GM21447 (cell line): ENCODE measurements at regions not wholly inside any gene's neighbourhood (a gene's known extent, or its start where the extent isn't known, plus 50 kb on each side); places are given as distances from the start of the nearest gene placed in this dataset.

Experiments used
- ATAC-seq: cut with Tn5 transposase; IDR thresholded peaks from one replicate; pipeline ENCODE4 v1.9.1; 2021; ENCODE audit not compliant: unreplicated experiment

DNA sequence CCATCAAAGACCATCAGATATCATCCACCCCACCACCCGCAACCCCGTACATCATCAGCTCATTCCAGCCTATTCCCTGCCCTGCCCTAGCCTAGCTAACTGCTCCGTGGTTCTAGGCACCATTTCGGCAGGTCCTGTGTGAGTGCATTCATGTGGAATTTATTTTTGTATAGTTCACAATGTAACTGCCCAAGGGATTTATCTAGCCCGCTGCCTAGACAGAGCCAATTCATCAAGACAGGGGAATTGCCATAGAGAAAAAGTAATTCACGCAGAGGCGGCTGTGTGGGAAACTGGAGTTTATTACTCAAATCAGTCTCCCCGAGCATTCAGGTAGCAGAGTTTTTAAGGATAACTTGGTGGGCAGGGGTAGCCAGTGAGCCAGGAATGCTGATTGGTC is 109.2 kb upstream of the UBL3 start:
- ATAC-seq: no peak

DNA sequence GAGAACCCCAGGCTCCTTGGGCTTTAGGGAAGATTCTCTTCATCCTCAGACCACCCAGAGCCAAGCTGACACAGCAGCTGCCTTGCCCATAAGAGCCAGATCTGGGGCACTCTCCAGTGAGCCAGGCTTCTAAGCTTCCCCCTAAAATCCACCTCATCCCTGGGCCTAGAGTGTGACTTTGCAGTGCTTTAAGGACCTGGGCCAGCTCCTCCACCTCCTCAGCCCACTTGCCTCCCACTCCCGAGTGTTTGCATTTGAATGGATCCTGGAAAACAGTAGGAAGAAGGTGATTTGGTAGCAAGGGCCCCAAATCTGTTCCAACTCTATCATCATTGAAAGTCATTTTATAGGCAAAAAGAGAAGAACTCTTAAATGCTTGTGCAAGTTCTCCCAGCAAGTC is 108.7 kb upstream of the UBL3 start:
- ATAC-seq: no peak

DNA sequence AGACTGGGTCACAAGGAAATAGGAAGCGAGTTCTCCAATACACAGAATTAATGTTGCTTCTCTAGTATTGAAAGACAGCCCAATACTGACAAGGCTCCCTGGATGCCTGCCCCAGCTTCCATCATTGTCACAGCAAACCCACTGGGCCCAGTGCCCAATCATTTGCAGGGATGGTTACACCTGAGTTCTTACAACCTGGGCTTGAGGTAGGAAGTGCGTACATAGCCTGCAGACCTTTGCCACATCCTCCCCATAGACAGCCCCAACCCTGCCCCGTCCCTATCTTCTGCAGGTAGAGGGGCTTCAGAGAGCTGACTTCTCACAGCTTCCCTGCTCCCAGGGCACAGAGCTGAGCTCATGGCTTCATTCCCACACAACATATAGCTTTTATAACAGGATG is 108.1 kb upstream of the UBL3 start:
- ATAC-seq: no peak

DNA sequence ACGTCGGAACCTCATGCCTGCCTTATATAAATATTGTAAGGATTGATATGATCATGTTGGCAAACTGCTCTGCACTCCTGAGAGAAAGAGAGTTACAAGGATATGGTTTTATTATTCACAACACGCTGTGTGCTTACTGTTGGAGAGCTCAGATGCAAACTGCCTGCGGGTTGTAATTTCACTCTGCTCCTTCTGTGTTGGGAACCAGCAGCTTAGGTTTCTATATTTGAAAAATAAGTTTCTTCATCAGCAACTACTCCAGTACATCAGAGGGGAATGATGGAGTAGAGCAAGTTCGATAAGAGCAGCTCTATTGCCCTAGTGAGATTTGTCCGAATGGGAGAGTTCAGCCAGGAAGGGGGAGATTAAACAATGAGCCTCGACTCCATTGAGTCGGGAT is 106.9 kb upstream of the UBL3 start:
- ATAC-seq: no peak

DNA sequence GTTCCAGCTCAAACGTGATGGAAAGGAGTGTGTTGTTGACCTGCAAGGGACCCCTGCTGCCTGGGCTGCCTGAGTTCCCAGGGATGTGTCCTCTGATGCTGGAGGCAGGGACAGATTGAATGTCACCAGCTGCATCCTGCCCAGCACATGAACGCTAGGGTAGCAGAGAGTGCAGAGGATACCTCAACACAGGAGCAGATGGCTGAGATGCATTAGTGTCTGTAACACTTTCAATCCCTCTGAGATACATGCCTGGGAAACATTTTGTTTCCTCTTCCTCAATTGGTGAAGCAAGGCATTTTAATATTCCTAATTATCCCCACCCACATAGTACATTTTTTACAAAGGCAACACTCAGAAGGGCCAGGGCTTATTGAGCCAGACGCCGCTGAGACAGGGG is 106.4 kb upstream of the UBL3 start:
- ATAC-seq: no peak

DNA sequence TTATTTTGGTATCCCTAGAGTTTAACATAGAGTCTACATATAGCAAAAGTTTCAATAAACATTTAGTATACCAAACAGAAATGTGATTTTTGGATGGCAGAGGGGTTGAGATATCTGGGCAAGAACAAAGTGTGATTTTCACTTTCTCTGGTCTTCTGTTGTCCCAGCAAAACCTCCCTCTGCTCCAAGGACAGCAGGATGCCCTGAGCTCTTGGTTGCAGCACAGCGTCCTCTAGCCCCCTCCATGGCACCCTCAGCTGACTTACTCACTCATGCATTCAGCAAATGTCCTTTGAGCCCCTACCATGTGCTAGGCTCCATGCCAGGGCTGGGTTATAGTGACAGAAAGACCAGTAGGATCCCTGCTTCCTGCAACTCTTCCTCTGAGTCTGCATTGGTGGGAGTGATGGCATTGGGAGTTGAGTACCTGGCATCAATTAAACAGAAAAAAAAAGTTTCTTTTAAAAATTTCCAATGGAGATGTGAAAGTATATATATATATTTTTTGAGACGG is 104.8 kb upstream of the UBL3 start:
- no peak for ATAC-seq

- ATAC-seq: no peak
Observed at GRCh38 chr13:29954082-29955028, 103.9 kb upstream of the UBL3 start.

GRCh38 chr13:29953542-29953941 is 103.1 kb upstream of the UBL3 start:
- no peak for ATAC-seq

GRCh38 chr13:29952245-29952644 is 101.8 kb upstream of the UBL3 start:
- no peak for ATAC-seq

- ATAC-seq: no peak
Observed at GRCh38 chr13:29948791-29949190, 98.4 kb upstream of the UBL3 start.

DNA sequence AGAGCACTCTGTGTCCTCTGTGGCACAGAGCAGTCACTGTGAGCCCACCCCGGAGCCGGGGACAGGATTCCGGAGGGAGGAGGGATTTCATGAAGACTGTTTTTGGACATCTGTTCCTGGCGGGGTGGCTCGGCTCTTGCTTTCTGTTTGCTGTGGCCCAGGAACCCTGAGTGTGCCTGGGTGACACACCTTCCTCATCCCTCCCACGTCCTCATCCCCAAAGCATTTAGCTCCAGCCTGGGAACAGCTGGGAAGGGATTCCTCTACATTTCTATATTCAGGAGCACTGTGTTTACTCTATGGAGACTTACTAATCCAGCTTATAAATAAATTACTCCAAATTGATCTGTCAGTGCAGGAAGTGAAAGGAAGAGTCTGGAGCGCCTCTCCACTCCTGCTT is 97.8 kb upstream of the UBL3 start:
- no peak for ATAC-seq

GRCh38 chr13:29947839-29948238 is 97.4 kb upstream of the UBL3 start:
- ATAC-seq: no peak

DNA sequence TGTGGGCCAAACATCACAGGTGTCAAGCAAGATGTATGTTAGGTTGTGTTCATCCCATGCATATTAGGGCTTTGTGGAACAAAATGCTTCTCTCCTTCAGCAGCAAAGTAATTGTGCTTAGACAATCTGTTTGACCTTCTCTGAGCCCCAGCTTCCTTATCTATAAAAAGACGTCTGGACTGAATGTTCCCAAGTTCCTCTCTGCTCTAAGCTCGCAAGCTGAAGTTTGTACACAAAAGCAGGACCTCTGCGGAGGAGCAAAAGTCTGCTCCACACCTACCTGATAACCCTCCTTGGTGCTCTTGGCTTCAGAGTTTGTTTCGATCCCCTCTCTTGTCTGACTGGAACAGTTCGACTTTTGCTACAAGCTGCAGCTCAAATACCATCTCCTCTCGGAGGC is 95.7 kb upstream of the UBL3 start:
- no peak for ATAC-seq

DNA sequence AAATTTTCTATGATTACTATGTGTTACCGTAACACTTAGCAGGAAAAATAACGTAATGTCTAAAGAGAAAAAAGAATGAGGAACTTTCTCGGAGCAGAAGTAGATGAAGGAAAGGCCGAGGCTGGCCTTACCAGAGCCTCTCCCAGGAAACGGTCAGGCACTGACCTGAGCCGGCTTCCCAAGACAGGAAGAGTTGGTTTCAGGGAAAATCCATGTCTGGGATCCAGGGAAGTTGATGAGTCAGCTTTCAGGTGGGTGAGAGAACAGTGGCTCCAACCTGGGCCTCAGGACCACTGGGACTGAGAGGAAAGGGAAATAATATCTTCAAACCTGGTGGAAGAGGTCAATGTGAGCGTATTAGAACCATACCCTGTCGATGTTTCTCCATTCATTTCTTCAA is 93.3 kb upstream of the UBL3 start:
- no peak for ATAC-seq

DNA sequence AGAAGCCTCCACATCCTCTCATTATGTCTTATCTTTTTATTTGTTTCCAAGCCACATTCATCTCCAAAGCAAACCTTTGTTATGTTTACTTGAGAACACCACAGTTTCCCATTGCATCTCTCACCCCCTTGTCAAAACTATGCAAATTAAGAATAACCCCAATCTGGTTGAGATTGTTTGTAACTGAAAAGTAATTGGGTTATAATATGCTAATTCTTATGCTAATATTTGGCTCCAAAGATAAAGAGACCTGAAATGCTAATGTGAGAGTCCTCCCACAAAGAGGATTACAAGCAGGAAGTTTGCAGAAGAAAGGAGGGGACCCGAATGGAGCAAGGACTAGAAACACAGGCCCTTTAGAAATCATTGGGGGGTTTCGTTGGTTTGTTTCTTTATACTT is 92.9 kb upstream of the UBL3 start:
- ATAC-seq: no peak

DNA sequence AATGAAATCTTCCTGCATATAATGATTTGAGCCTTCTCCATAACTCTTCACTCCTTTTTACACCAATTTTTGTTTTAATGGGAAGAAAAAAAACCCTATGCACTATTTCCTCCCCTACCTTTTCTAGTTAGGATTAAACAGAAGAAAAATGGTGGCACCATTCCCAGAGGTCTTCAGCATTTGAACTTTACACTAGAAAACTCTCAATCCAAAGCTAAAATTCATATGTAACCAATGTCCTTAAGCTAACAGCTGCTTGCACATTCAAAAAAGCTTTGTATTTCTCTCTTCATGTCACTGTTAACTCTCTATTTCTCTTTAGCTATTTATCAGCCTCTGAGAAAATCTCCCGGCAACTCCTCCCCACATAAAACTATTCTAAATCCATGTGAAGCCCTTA is 90.3 kb upstream of the UBL3 start:
- no peak for ATAC-seq

- no peak for ATAC-seq
Observed at GRCh38 chr13:29939158-29939557, 88.7 kb upstream of the UBL3 start.

GRCh38 chr13:29937841-29938240 is 87.4 kb upstream of the UBL3 start:
- ATAC-seq: no peak

DNA sequence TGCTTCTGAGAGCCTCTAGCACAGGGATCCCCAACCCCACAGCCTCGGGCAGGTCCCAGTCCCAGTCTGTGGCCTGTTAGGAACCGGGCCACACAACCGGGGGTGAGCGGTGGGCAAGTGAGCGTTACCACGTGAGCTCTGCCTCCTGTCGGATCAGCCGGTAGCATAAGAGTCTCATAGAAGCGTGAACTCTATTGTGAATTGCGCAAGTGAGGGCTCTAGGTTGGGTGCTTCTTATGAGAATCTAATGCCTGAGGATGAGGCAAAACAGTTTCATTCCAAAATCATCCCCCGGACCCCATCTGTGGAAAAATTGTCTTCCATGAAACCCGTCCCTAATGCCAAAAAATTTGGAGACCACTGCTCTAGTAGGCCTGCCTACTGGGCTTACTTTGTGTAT is 87.0 kb upstream of the UBL3 start:
- no peak for ATAC-seq

DNA sequence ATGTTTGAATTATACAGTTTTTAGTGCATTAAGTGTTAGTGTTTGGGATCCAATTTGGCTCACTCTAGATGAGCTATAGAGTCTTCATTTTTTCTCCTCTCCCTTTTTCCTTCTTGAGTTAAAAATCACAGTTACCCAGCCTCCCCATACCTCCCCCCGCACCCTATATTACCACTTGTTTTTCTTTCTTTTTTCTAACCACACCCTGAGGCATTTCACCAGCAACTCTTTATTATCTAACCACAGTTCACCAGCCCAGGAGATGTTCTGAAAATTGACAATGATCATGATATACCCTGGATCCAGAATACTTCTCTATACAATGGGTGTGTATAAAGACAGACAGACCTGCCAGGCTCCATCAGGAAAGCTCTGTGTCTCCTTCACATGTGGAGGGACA is 86.5 kb upstream of the UBL3 start:
- no peak for ATAC-seq

DNA sequence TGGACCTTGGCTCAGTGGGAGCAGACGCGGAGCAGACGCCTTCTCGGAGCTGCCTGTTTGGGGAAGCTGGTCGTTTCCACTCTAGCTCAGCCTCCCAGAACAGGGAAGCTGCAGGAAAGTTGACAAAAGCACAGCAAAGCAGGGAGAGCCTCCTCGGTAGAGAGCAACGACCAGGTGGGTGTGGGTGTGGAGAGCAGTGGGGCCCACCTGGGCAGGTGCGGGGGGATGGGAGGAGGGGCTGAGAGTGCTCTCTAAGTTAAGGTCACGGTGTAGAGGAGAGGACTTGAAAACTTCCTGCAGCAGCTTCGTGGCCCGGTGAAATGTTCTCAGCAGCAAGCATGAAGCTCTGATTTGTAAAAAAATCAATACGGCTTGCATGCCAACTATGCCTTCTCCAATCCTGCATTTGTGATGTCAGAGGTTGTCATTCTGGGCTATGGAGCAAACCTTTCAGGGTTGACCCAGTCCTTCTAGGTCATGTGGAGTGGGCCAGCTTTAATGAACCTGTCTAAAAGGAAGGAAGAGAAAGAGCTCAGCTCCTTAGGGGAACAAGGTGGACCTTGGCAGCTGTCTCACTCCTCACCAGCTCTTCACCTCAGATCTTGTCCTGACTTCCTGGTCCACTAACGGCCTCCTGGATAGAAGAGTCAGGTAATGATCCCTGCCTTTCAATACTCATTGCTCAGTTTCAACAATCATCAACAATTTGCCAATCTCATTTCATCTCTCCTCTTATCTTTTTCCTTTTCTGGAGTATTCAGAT is 85.8 kb upstream of the UBL3 start:
- ATAC-seq: peak; percentile 24
